Activated CD4-positive, CD25-positive, alpha-beta regulatory T cell (primary cell): ENCODE measurements at regions not wholly inside any gene's neighbourhood (a gene's known extent, or its start where the extent isn't known, plus 50 kb on each side); places are given as distances from the start of the nearest gene placed in this dataset.
A peak's percentile ranks its signal among the peaks of the same experiment; 100 is the strongest.

ENCODE experiments used
- DNase-seq, 4 experiments: peaks; one replicate each; lab custom pipeline; 2025; lab: John Stamatoyannopoulos, UW

DNA sequence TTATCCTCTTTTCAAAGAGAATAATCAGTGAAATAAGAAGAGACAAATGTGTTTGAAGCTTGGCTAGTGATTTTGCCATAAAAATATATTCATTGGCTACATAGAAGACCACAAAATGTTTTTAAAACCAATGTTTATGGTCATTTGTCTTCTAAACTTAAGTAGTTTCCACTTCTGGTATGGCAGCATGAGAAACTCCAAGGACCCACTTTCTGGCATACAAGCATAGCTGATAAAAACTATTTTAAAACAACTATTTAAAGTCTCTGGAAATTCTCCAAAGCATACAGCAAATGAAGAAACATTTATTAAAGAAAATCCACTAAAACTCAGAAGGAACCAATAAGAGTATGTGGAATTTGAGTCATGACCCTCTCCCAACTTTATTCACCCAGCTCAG, 89.2 kb upstream of the TOMM7 start:
- no peak for DNase-seq

DNA sequence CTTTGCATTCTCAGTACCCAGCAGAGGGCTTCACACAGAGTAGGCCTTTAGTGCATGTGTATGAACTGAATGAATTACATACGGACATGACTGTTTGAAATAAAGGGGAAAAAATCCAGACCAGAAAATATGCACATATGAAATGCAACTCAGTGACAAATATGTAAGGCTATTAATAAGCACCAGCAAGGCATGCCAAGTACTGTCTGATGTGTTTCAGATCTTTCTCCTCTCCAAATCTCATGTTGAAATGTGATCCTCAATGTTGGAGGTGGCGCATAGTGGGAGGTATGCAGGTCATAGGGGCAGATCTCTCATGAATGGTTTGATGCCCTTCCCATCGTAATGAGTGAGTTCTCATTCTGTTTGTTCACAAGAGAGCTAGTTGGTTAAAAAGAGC, 87.3 kb upstream of the TOMM7 start:
- no peak for DNase-seq

DNA sequence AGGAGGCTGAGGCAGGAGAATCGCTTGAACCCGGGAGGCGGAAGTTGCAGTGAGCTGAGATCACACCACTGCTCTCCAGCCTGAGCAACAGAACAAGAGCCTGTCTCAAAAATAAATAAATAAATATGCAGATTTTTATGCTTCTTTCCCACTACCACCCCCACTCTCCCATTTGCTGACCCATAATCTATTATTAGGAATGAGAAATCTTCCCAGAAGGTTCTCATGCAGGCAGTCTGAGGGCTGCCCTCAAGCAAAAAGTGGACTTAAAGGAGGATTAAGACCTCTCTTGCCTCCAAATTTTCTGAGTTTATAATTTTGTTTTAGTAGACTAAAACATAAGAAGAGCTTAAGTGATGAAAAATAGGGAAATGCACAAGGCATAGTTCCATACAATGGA, 85.2 kb upstream of the TOMM7 start:
- DNase-seq, result no peak

DNA sequence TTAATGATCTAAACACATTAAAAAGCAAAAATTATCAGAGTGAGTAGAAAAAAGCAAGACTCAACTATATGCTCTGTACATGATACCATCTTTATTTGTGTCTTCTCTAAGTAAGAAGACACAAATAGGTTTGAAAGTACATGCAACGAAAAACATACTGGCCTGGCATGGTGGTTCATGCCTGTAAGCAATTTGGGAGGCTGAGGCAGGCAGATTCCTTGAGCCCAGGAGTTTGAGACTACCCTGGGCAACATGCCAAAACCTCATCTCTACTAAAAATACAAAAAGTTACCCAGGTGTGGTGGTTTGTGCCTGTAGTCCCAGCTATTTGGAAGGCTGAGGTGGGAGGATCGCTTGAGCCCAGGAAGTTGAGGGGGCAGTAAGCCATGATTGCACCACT, 78.1 kb upstream of the TOMM7 start:
- DNase-seq, result no peak

DNA sequence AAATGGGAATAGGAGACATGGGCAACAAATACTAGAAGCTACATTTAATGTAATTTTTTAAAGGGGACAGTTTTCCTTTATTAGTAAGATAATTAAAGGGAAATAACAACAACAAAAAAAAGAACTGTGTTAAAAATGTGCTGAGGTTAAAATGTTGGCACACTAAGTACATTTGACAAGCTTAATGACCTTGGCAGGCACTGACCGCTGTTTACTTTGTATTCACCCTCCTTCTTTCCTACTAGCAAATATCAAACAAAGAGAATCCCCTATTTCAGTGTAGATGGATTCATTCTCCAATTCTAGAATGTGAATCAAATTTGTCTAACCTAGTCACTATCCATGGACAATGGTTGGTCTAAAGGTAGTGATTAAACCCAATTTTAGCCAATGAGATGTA, 77.5 kb upstream of the TOMM7 start:
- no peak for DNase-seq

DNA sequence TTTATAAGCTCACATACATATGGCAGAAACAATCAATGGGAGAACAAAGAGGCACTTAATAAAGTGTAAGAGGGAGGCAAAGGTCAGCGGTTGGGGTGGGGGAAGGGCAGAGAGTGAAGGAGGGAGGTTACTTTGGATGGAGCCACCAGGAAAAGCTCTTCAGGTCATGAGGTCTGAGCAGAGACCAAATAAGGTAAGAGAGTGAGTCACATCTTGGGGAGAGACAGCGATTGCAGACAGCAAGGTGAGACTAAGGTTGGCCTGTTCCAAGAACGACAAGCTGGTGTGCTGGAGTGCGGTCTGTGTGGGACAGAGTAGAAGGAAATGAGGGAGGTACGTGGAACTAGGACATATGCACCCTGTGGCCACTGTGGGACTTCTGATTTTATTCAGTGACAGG, 74.3 kb upstream of the TOMM7 start:
- no peak for DNase-seq

DNA sequence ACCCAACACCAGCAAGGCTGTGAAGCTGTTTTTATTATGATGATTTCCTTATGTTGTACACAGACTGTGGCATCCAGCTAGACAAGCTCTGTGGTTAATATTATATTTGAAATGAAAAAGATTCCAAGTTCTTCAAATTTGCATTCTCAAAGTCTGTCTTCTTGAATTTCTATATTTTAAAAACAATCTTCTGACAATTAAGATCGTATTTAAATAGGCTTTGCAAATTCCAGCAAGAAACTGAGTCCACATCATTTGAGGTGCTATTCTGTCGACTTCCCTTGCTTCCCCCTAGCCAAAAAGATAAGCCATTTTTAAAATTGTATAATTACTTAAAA, 73.1 kb upstream of the TOMM7 start:
- no peak for DNase-seq

DNA sequence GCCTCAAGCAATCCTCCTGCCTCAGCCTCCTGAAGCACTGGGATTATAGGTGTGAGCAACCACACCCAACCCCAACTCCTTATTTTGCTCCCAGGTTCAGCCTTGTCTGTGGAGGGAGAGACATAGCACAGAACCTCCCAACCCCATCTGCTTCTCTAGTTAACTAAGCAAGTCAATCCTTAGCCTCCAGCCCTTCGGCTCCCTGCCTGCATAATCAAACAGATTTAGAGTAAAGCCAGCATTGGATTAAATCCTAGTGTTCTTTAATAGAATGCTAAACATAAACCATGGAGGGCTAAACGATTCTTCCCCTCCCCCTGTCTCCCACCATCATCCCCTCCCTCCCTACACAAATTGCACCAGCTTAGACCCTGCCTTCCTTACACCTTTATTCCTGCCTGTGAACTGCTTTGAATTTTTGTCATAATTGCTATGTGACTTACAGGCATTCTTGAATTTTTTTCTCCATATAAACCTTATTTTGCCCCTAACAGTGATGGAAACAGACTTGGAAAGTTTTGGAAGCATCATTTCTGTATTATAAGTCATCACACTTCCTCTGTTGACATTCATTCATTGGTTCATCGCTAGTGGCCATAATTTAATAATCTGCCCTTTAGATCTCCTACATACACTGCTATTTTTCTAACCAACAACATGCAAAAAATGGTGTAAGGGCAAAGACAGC, 72.6 kb upstream of the TOMM7 start:
- no peak for DNase-seq

GRCh38 chr7:22894546-22894945, 71.9 kb upstream of the TOMM7 start:
- DNase-seq, result no peak

DNA sequence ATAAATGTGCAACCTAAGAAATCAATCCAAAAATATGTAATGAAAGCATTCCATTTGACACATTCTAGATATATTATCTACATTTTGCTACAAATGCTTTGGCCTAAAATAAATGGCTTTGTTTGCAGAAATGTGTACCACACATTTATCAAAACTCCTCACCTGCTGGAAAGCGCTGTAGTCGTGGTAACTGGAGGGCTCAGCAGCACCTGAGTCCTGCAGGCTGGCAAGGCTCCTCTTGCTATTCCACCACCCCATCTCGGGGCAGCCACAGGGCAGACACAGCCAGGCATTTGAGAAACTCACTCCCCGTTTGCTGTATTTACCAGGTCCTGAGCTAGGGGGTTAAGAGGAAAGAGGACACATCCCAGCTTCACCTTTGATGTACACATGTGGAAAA, 68.1 kb upstream of the TOMM7 start:
- no peak for DNase-seq

- DNase-seq, result peak in 3 of 4 experiments; percentile 3 to 14 (median 4)
Measured at GRCh38 chr7:22885797-22886261, 63.2 kb upstream of the TOMM7 start.

GRCh38 chr7:22884911-22885788, 62.5 kb upstream of the TOMM7 start:
- DNase-seq, result no peak

- no peak for DNase-seq
Measured at GRCh38 chr7:22882106-22882505, 59.5 kb upstream of the TOMM7 start.

DNA sequence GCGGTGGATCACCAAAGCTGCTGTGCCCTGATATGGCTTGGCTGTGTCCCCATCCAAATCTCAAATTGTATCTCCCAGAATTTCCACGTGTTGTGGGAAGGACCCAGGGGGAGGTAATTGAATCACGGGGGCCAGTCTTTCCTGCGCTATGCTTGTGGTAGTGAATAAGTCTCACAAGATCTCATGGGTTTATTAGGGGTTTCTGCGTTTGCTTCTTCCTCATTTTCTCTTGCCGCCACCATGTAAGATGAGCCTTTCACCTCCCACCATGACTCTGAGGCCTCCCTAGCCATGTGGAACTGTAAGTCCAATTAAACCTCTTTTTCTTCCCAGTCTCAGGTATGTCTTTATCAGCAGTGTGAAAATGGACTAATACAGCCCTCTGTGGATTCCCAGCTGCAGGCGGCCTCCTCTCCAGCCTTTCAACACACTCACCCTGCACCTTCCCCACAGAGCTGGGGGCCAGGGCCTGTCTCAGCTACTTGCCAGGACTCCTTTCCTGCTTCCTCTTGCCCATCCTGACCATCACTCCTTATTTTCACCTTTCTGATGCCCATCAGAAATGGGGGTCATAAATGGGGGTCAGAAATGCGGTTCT, 57.2 kb upstream of the TOMM7 start:
- no peak for DNase-seq

DNA sequence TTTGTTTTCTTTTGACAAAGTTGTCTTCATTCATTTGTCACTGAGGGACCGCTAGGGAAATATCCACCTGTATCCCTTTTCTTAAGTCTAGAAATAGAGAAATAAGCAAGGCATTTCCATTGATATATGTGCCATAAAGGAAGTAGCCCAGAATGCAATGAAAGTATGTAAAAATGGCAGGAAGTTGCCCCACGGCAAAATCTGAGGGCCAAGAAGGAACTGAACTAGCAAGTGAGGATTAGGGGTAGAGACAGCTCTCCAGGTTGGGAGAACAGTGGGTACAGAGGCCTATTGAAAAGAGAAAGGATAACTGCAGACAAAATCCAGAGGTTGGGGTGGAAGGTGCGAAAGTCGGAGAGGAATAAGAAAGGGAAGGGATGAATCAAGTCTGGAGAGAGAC, 56.6 kb upstream of the TOMM7 start:
- no peak for DNase-seq

DNA sequence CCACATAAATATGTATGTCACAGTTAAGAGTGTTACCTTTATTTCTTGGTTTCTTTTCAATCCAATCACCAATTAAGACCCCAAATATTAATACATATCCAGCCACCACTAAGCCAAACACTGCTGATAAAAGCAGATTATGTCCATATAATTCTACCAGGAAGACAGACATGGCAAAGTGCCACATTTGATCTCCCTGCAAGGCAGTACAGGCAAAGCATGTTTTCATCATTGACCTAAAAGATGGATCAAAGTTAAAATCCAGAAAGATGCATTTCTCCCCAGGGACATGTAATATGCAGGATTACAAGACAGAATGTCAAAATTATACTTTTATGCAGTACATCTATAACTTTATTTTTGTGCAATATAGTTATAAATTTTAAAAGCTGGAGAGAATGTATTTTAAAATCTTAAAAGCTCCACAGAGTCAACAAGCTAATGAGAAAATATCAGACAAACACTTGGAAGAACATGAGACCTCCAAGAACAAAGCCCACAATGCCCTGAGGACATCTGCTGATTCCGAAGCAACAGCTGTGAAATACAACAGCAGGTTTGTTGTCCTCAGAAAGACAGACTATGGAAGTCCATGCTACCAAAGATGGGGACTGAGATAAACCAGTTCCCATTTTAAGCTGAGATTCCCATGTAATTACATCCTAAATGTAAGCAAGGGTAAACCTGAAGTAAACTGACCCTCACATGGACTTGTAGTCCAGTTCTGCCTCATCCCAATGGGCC, 54.5 kb upstream of the TOMM7 start:
- no peak for DNase-seq

DNA sequence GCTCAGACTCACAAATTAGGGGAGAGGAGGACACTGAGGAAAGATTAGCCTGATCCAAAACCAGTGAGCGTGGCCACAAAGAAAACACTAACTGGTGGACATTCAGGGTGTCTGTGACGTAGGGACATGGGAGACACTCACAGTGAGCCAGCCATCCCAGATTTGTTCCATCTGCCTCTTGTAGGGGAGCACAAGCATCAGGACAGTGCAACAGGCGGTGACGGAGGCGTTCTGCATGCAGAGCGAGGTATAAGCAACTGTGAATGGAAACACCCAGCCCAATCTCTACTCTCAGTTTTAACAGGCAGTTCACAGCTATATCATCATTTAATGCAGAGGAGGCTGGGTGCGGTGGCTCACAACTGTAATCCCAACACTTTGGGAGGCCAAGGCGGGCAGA, 52.8 kb upstream of the TOMM7 start:
- DNase-seq, result no peak

- DNase-seq, result no peak
Measured at GRCh38 chr7:22874904-22875303, 52.3 kb upstream of the TOMM7 start.
